Osteocyte (in vitro differentiated cells): ENCODE measurements at regions not wholly inside any gene's neighbourhood (a gene's known extent, or its start where the extent isn't known, plus 50 kb on each side); places are given as distances from the start of the nearest gene placed in this dataset.

Experiments used
- DNase-seq: peaks from one replicate; pipeline ENCODE4 v3.0.0; 2021; ENCODE audit warnings: mixed read lengths; ENCODE audit not compliant: unreplicated experiment; ENCODE audit errors: extremely low spot score
- H3K27ac Mint-ChIP-seq: one replicate; pipeline ENCODE4 v1.8.0; 2021; ENCODE audit warnings: mild to moderate bottlenecking, mixed read lengths; ENCODE audit not compliant: unreplicated experiment
- H3K27me3 Mint-ChIP-seq: one replicate; pipeline ENCODE4 v1.8.0; 2021; ENCODE audit warnings: mixed read lengths; ENCODE audit not compliant: unreplicated experiment
- H3K36me3 Mint-ChIP-seq: one replicate; pipeline ENCODE4 v1.8.0; 2021; ENCODE audit warnings: mixed read lengths; ENCODE audit not compliant: unreplicated experiment
- H3K4me1 Mint-ChIP-seq: one replicate; pipeline ENCODE4 v1.8.0; 2021; ENCODE audit warnings: mixed read lengths; ENCODE audit not compliant: unreplicated experiment
- H3K4me3 Mint-ChIP-seq: one replicate; pipeline ENCODE4 v1.8.0; 2021; ENCODE audit warnings: mild to moderate bottlenecking, moderate library complexity, mixed read lengths; ENCODE audit not compliant: unreplicated experiment
- H3K9me3 Mint-ChIP-seq: one replicate; pipeline ENCODE4 v1.8.0; 2021; ENCODE audit warnings: mixed read lengths; ENCODE audit not compliant: unreplicated experiment
- TF ChIP-seq, protein P1 (sequence below): fragments of 200-600 bp; sonication (generic); IDR thresholded peaks from 2 replicates; pipeline ENCODE4 v1.5.0; 2021; ENCODE audit warnings: antibody characterized with exemption, mild to moderate bottlenecking, moderate library complexity

DNA sequence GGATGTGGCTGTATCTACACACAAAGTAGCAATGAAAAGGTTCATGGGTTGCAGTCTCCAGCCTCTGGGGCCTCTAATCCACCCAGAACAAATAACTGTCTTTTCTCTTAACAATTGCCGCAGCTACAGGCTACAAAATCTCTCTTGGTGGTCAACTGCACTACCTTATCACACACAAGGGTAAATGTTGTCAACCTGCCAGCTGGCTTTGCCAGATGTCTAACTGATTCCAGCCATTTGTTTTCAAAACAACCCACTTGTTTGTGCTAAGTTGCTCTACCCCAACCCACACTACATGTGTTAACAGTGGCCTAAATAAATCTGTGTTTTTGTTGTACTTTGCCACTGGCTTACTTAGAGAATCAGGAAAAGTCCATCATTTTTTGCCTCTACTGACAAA lies 447.3 kb downstream of the TAFA4 start:
- no peaks in the 10 kb centered on the region for H3K27me3 Mint-ChIP-seq
- TF ChIP-seq, protein P1, sequence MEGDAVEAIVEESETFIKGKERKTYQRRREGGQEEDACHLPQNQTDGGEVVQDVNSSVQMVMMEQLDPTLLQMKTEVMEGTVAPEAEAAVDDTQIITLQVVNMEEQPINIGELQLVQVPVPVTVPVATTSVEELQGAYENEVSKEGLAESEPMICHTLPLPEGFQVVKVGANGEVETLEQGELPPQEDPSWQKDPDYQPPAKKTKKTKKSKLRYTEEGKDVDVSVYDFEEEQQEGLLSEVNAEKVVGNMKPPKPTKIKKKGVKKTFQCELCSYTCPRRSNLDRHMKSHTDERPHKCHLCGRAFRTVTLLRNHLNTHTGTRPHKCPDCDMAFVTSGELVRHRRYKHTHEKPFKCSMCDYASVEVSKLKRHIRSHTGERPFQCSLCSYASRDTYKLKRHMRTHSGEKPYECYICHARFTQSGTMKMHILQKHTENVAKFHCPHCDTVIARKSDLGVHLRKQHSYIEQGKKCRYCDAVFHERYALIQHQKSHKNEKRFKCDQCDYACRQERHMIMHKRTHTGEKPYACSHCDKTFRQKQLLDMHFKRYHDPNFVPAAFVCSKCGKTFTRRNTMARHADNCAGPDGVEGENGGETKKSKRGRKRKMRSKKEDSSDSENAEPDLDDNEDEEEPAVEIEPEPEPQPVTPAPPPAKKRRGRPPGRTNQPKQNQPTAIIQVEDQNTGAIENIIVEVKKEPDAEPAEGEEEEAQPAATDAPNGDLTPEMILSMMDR, result no peak
- no peak overlapping the region for H3K27ac Mint-ChIP-seq
- no peaks in the 10 kb centered on the region for H3K4me1 Mint-ChIP-seq
- no peak overlapping the region for H3K4me3 Mint-ChIP-seq
- H3K36me3 Mint-ChIP-seq, result no peaks in the 10 kb centered on the region
- no peak for DNase-seq
- H3K9me3 Mint-ChIP-seq, result peaks cover 4% of the 10 kb centered on the region

DNA sequence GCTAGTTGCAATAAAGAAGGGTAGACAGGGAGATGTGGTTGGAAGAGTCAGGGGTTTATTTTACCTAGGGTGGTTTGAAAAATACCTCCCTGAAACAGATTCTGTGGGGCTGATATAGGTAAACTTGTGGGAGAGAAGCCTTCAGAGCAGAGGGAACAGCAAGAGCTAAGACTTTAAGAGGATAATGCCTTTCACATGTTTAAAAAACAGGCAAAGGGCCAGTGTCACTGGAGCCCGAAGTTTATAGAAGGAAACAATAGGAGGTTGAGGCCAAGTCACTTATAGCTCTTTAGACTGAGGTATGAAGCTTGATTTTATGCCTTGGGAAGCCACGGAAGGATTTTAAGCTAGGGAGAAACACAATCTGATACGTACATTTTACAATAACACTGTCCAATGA lies 448.7 kb downstream of the TAFA4 start:
- TF ChIP-seq, protein P1, result no peak
- Mint-ChIP-seq H3K27ac (no peak overlapping the region), H3K4me1 (no peaks in the 10 kb centered on the region), H3K27me3 (no peaks in the 10 kb centered on the region), H3K9me3 (peaks cover 8% of the 10 kb centered on the region), H3K36me3 (no peaks in the 10 kb centered on the region), H3K4me3 (no peak overlapping the region)
- no peak for DNase-seq

DNA sequence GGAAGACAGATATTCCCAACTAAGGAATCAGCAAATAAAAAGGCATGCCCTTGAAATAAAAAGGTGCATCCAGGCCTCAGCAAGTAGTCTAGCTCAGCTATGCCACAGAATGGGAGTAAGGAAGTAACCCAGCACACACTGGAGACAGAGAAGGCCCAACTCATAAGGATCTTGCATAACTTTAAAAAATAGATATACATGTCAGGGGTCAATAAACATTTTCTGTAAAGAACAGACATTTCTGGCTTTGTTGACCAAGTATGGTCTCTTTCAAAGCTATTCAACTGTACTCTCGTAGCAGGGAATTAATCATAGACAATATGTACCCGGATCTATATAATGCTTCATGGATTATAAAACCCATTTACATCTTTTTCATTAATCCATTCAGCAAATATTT lies 449.3 kb downstream of the TAFA4 start:
- Mint-ChIP-seq H3K36me3 (no peaks in the 10 kb centered on the region), H3K4me1 (no peaks in the 10 kb centered on the region), H3K9me3 (peaks cover 8% of the 10 kb centered on the region), H3K27ac (no peak overlapping the region), H3K27me3 (no peaks in the 10 kb centered on the region), H3K4me3 (no peak overlapping the region)
- DNase-seq, result no peak
- TF ChIP-seq, protein P1, result no peak

DNA sequence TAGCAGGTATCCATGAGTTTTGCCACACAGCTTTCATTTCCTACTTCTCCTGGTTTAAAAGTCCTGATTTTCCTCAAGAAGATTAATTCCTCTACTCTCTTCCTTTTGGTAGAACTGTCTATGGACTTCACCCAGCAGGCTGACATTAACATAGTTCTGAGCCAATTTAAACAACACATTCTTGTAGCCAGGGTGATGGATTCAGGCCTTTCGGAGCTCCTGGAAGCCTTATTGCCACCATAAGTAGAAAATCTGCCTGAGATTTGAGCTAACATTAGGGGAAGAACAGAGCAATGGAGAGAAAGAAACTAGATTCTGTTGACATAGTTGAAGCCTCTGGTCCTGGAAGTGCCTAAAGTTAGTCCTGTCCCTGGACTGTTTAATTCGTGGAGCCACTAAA lies 449.8 kb downstream of the TAFA4 start:
- Mint-ChIP-seq H3K27ac (no peak overlapping the region), H3K9me3 (peaks cover 8% of the 10 kb centered on the region), H3K4me1 (no peaks in the 10 kb centered on the region), H3K4me3 (no peak overlapping the region), H3K27me3 (no peaks in the 10 kb centered on the region), H3K36me3 (no peaks in the 10 kb centered on the region)
- TF ChIP-seq, protein P1, result no peak
- DNase-seq, result no peak

DNA sequence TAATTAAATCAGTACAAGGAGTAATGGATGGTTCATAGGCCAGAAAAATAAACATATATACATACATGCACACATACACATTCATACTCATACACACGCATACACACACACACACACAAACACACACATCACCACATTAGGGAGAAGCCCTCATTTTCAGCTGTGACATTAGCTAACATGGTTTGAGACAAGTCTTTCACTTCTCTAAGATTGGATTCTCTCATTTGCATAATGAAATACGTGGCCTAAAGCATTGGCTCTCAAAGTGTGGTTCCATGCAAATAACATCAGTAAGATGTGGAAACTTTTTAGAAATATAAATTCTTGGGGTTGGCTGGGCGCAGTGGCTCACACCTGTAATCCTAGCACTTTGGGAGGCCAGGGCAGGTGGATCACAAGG lies 452.6 kb downstream of the TAFA4 start:
- no peak for DNase-seq
- no peak overlapping the region for H3K4me3 Mint-ChIP-seq
- TF ChIP-seq, protein P1, result no peak
- H3K27ac Mint-ChIP-seq, result no peak overlapping the region
- H3K27me3 Mint-ChIP-seq, result no peaks in the 10 kb centered on the region
- no peaks in the 10 kb centered on the region for H3K4me1 Mint-ChIP-seq
- H3K36me3 Mint-ChIP-seq, result no peaks in the 10 kb centered on the region
- peaks cover 8% of the 10 kb centered on the region for H3K9me3 Mint-ChIP-seq
